DND-41 (cell line): ENCODE measurements at regions not wholly inside any gene's neighbourhood (a gene's known extent, or its start where the extent isn't known, plus 50 kb on each side); places are given as distances from the start of the nearest gene placed in this dataset.

Source experiments
- EZH2 ChIP-seq: IDR thresholded peaks from 3 replicates; pipeline ENCODE4 v1.6.1; 2012; ENCODE audit warnings: borderline replicate concordance, low read depth, mild to moderate bottlenecking, moderate library complexity, low read length, inconsistent platforms; ENCODE audit not compliant: severe bottlenecking
- TF ChIP-seq, protein P1 (sequence below): IDR thresholded peaks from 2 replicates; pipeline ENCODE4 v1.5.1; 2012; ENCODE audit warnings: borderline replicate concordance, low read length, moderate library complexity, mild to moderate bottlenecking; ENCODE audit not compliant: poor library complexity, severe bottlenecking; ENCODE audit errors: extremely low read depth

DNA sequence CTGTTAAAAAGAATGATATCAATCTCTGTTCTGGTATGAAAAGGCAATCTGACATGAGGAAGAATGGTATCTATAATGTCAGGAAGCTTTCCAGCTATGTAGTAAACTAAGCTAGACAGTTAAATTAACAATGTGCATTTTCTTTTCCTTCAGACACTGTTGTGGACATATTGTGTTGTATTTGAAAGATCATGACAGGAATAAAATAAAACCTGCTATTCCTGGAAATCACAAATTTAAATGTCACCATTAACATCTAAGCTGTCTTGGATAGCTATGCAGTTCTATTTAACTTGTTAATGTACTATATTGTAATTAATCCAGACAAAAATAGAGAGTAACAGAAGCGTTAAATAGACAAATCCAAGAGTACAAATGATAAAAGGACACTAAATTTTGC lies 297.4 kb upstream of the LUZP2 start:
- TF ChIP-seq, protein P1, sequence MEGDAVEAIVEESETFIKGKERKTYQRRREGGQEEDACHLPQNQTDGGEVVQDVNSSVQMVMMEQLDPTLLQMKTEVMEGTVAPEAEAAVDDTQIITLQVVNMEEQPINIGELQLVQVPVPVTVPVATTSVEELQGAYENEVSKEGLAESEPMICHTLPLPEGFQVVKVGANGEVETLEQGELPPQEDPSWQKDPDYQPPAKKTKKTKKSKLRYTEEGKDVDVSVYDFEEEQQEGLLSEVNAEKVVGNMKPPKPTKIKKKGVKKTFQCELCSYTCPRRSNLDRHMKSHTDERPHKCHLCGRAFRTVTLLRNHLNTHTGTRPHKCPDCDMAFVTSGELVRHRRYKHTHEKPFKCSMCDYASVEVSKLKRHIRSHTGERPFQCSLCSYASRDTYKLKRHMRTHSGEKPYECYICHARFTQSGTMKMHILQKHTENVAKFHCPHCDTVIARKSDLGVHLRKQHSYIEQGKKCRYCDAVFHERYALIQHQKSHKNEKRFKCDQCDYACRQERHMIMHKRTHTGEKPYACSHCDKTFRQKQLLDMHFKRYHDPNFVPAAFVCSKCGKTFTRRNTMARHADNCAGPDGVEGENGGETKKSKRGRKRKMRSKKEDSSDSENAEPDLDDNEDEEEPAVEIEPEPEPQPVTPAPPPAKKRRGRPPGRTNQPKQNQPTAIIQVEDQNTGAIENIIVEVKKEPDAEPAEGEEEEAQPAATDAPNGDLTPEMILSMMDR = no peak
- TF ChIP-seq EZH2 = no peak
